ENCODE measurements at regions not wholly inside any gene's neighbourhood (a gene's known extent, or its start where the extent isn't known, plus 50 kb on each side); places are given as distances from the start of the nearest gene placed in this dataset.

- TF ChIP-seq CTCF (IDR thresholded peaks at IDR 0.05; ENCODE audit: insufficient read depth, low read depth, low read length) (no peak), EZH2 (IDR thresholded peaks at IDR 0.05; ENCODE audit: insufficient read depth, low read length) (no peak)
Observed at GRCh38 chr4:175378372-175378771, 433.7 kb downstream of the GPM6A start.
